Lung (tissue), 11 donors: ENCODE measurements at regions not wholly inside any gene's neighbourhood (a gene's known extent, or its start where the extent isn't known, plus 50 kb on each side); places are given as distances from the start of the nearest gene placed in this dataset.

Source experiments
- ATAC-seq: fragments of 200-7000 bp; cut with Tn5 transposase; one replicate; pipeline ENCODE4 v1.9.1; 2020; ENCODE audit warnings: moderate number of reproducible peaks; ENCODE audit not compliant: insufficient read depth, low FRiP score
- DNase-seq, 3 donors: peaks; one replicate each; pipeline ENCODE4 v3.0.0-alpha.2; 2013 to 2017
- H3K27ac ChIP-seq, 2 donors: one replicate each; pipeline ENCODE4 v1.5.1; 2013; ENCODE audit warnings: mild to moderate bottlenecking in 2 of 2, moderate library complexity in 2 of 2, control low read depth in 1 of 2, inconsistent platforms in 1 of 2, low read depth in 1 of 2, low read length in 1 of 2
- H3K27me3 ChIP-seq, 3 donors: one replicate each; pipeline ENCODE4 v1.5.1; 2013; ENCODE audit warnings: low read length in 2 of 3; ENCODE audit not compliant: control insufficient read depth in 3 of 3, insufficient read depth in 3 of 3
- H3K36me3 ChIP-seq, 4 donors: one replicate each; pipeline ENCODE4 v1.5.1; 2013; ENCODE audit warnings: low read length in 4 of 4, mild to moderate bottlenecking in 1 of 4, moderate library complexity in 1 of 4; ENCODE audit not compliant: control insufficient read depth in 4 of 4, insufficient read depth in 4 of 4
- H3K4me1 ChIP-seq, 5 donors: one replicate each; pipeline ENCODE4 v1.5.1; 2013; ENCODE audit warnings: low read length in 5 of 5, mild to moderate bottlenecking in 2 of 5, moderate library complexity in 1 of 5; ENCODE audit not compliant: control insufficient read depth in 5 of 5, insufficient read depth in 5 of 5
- H3K4me3 ChIP-seq: one replicate; pipeline ENCODE4 v1.5.1; 2013; ENCODE audit warnings: mild to moderate bottlenecking, control low read depth, moderate library complexity
- H3K9ac ChIP-seq, 2 donors: one replicate each; pipeline ENCODE4 v1.5.1; 2013; ENCODE audit warnings: low read length in 2 of 2, control low read depth in 1 of 2; ENCODE audit not compliant: insufficient read depth in 1 of 2
- H3K9me3 ChIP-seq, 4 donors: one replicate each; pipeline ENCODE4 v1.5.1; 2013; ENCODE audit warnings: low read length in 3 of 4, mild to moderate bottlenecking in 1 of 4, moderate library complexity in 1 of 4; ENCODE audit not compliant: control insufficient read depth in 4 of 4, insufficient read depth in 3 of 4
- WGBS, 2 donors: extraction: QIAGEN DNeasy Blood & Tissue Kit; methylation state at CpG; one replicate each; pipeline ENCODE4 v1.1.7; 2013; 5-methylcytosine and 5-hydroxymethylcytosine counted together
- TF ChIP-seq, protein P1 (sequence below): IDR thresholded peaks from 2 replicates; pipeline ENCODE4 v1.5.1; 2012; ENCODE audit warnings: mild to moderate bottlenecking; ENCODE audit errors: control extremely low read depth, extremely low read depth
- donor health status: control.
- donor health status: control.
- donor health status: Bipolar disorder and iron deficiency.
- donor health status: healthy.
- donor health status: DM: yes; HTN: yes; CAD: no.

DNA sequence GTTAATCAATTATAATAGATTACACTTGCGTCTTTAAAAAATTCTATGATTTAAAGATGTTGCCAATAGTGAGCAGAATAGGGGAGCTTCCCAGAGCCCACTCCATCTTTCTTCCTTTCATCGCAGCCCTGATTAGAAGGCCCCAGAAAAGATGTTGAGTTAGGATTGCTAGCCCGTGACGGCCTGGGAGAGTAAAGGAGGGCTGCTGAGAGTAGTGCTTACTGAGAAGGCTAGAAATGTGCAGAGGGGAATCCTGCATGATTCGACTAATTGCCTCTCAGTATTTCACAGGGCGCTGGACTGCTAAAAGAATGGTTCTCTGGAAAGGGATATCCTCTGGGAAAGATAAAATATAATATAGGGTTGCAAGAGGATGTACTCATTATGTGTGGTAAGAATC lies 160.5 kb downstream of the C11orf87 start:
- TF ChIP-seq, protein P1, sequence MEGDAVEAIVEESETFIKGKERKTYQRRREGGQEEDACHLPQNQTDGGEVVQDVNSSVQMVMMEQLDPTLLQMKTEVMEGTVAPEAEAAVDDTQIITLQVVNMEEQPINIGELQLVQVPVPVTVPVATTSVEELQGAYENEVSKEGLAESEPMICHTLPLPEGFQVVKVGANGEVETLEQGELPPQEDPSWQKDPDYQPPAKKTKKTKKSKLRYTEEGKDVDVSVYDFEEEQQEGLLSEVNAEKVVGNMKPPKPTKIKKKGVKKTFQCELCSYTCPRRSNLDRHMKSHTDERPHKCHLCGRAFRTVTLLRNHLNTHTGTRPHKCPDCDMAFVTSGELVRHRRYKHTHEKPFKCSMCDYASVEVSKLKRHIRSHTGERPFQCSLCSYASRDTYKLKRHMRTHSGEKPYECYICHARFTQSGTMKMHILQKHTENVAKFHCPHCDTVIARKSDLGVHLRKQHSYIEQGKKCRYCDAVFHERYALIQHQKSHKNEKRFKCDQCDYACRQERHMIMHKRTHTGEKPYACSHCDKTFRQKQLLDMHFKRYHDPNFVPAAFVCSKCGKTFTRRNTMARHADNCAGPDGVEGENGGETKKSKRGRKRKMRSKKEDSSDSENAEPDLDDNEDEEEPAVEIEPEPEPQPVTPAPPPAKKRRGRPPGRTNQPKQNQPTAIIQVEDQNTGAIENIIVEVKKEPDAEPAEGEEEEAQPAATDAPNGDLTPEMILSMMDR: no peak
- Histone ChIP-seq H3K4me1 (no peaks in the 10 kb centered on the region), H3K9ac (no peak overlapping the region), H3K27ac (no peak overlapping the region), H3K9me3 (peaks cover 0 to 2% (median 0%) of the 10 kb centered on the region in 4 donors), H3K36me3 (no peaks in the 10 kb centered on the region), H3K27me3 (no peaks in the 10 kb centered on the region), H3K4me3 (no peak overlapping the region)
- 77 to 86% methylated on average over 6 of the region's 6 CpGs for WGBS, 2 donors
- DNase-seq (no peak), ATAC-seq (no peak)

DNA sequence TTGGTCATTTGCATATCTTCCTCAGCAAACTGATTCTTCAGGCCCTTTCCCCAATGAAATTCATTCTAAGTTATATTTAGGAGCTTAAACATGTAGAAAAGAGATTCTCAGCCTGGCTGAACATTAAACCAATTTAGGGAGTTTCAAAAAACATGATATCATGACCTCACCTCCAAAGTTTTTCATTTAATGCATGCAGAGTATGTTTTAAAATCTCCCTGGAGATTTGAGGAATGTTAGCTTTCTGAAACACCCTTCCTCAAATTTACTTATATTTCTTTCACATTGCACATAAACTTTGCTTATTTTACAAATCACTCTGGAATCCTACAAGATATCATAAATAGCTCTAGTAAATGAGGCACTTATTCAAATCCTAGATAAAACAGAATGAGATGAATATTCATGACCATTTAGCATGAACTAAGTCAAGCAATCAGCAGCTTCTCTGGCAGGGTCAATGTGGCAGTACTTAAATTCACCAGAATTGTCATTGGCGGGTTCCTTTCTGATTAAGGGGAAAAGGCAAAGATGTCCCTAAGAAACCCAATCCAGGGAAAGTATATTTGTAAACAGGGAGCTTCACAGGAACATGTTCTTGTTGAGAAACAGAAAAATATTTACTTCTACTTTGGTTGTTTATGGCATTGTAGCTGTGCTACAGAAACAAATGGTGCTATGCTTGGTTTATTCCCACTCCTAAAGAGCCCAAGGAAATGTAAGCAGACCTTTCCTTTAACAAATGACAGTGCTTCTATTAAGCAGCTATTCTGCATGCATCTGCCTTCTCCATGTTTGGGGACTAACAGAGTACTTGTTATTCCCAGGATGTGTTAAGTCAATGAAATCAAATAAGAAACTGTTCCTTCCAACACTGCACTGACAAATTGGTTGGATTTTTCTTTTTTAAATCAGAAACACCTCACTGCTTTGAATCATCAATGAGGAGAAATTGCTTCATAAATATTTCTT lies 162.3 kb downstream of the C11orf87 start:
- Histone ChIP-seq H3K9me3 (peaks cover 0 to 2% (median 0%) of the 10 kb centered on the region in 4 donors), H3K4me3 (no peak overlapping the region), H3K27me3 (no peaks in the 10 kb centered on the region), H3K9ac (no peak overlapping the region), H3K36me3 (no peaks in the 10 kb centered on the region), H3K27ac (no peak overlapping the region), H3K4me1 (no peaks in the 10 kb centered on the region)
- DNase-seq (no peak), ATAC-seq (no peak)
- TF ChIP-seq, protein P1: no peak
- WGBS, 2 donors: 82 to 100% methylated on average over 1 of the region's 1 CpG

DNA sequence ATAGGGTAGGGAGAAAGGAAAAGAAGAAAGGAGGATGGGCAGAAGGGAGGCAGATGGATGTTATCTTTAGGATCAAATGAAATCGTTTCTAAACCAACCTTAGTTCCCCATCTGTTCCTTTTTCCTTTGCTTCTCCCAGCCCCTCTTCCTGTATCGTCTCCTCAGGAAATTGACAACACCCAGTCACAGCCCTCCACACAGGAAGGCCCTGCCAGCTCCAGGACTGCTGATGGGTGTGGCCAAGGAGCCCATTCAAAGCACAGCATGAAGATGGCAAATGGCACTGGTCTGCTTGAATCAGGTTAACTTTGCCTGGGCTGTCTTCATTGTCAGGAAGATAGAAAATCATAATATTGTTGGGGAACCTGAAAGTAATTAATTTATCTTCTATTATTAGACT lies 164.8 kb downstream of the C11orf87 start:
- ATAC-seq (no peak), DNase-seq (no peak)
- peaks cover 0 to 2% (median 0%) of the 10 kb centered on the region in 4 donors for H3K9me3 ChIP-seq
- H3K36me3 ChIP-seq: no peaks in the 10 kb centered on the region
- H3K27me3 ChIP-seq: no peaks in the 10 kb centered on the region
- no peak overlapping the region for H3K4me3 ChIP-seq
- no peak overlapping the region for H3K9ac ChIP-seq
- TF ChIP-seq, protein P1: no peak
- no peaks in the 10 kb centered on the region for H3K4me1 ChIP-seq
- H3K27ac ChIP-seq: no peak overlapping the region
- WGBS, 2 donors: 11 to 30% methylated on average over 2 of the region's 2 CpGs
